ENCODE measurements at regions not wholly inside any gene's neighbourhood (a gene's known extent, or its start where the extent isn't known, plus 50 kb on each side); places are given as distances from the start of the nearest gene placed in this dataset.

DNA sequence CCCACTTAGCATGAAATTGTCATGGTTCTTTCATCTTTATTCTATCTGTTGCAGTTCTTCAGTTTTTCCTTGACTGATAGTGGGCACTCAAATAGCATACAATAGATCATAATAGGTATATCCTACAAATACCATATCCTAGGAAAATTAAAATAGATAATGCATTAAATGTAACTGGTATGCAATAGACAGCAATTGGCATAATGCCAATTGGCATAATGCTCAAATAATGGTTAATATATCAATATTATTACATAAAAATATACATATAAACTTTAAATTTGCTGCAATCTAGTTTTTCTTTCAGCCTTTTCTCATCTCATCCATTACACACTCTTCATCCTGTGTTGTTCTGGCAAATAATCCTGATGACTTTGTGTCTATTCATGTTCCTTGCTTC is 814.6 kb upstream of the TMPRSS15 start:
- TF ChIP-seq, protein P1, sequence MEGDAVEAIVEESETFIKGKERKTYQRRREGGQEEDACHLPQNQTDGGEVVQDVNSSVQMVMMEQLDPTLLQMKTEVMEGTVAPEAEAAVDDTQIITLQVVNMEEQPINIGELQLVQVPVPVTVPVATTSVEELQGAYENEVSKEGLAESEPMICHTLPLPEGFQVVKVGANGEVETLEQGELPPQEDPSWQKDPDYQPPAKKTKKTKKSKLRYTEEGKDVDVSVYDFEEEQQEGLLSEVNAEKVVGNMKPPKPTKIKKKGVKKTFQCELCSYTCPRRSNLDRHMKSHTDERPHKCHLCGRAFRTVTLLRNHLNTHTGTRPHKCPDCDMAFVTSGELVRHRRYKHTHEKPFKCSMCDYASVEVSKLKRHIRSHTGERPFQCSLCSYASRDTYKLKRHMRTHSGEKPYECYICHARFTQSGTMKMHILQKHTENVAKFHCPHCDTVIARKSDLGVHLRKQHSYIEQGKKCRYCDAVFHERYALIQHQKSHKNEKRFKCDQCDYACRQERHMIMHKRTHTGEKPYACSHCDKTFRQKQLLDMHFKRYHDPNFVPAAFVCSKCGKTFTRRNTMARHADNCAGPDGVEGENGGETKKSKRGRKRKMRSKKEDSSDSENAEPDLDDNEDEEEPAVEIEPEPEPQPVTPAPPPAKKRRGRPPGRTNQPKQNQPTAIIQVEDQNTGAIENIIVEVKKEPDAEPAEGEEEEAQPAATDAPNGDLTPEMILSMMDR (IDR thresholded peaks at IDR 0.05), result no peak
- no peak for TF ChIP-seq POLR2A (IDR thresholded peaks at IDR 0.05; ENCODE audit: low read depth)
- TF ChIP-seq POLR2AphosphoS5 (IDR thresholded peaks at IDR 0.05), result no peak
- no peak for TF ChIP-seq EP300 (IDR thresholded peaks at IDR 0.05)
